Renal pelvis (tissue), 1 donor: ENCODE measurements at regions not wholly inside any gene's neighbourhood (a gene's known extent, or its start where the extent isn't known, plus 50 kb on each side); places are given as distances from the start of the nearest gene placed in this dataset.

Experiments
- DNase-seq: peaks from one replicate; pipeline ENCODE4 v3.0.0-alpha.2; 2013

DNA sequence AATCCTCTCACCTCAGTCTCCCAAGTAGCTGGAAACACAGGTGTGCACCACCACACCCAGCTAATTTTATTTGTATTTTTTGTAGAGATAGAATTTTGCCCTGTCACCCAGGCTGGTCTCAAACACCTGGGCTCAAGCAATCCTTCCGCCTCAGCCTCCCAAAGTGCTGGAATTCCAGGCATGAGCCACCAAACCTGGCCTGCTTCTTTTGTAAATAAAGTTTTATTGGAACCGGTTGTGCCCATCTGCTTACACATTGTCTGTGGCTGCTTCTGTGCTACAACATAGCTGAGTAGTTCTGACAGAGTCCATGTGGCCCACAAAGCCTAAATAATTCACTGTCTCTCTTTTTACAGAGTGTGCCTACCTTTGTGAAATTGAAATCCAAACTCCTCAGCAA is 109.7 kb upstream of the NRSN1 start:
- no peak for DNase-seq

DNA sequence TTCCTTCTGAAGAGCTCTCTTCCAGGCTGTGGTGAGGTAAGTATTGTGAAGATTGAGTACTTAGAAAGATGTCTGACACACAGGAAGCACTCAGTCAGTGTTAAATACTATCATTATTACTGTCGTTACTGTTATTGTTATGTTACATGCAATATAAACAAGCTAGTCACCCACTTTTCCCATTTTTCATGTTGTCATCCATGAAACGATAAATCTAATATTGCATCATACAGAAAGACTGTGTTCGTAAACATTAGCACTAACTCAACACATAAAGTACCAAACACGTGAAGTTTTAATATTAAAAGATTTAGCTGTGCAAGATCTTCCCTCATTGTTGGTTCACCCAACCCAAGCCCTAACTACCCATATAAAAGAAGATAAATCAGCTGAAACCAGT is 109.2 kb upstream of the NRSN1 start:
- no peak for DNase-seq

DNA sequence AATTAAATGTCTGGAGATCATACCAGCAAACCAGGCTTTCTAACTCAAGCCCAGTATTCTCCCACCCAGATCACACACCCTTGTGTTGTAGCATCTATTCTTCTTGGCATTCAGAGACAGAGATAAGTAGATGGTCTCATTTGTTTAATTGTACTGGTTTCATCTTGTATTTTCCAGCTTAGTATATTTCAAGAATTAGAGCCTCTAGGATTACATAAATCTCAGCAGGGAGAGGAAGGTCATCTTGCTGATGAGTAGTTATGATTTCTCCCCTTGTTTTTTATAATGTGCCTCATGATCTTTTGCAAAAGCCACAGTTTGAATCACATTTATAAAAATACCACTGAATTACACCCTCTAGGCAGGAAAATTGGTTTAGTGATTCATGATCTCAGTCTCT is 106.6 kb upstream of the NRSN1 start:
- no peak for DNase-seq

GRCh38 chr6:24019830-24020229 is 106.2 kb upstream of the NRSN1 start:
- no peak for DNase-seq

GRCh38 chr6:24026050-24026449 is 100.0 kb upstream of the NRSN1 start:
- DNase-seq: no peak

DNA sequence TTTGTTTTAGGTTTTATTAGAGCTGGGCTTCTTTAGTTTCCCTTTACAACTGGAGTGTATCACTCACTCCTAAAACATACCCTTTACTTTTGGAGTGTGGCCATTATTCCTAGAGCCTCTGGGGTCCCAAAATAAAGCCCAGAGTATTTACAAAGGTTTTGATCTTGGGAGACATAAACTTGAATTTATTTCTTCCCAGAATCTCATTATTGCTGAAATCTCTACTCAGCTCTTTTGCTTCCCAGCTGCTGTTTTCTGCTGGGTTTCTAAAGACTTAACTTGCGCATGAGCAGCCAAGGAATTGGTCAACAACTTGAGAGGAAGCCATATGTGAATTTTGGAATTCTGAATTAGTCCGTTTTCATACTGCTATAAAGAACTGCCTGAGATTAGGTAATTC is 94.5 kb upstream of the NRSN1 start:
- peak; percentile 26 for DNase-seq

- peak; percentile 16 for DNase-seq
Observed at GRCh38 chr6:24032896-24033688, 92.9 kb upstream of the NRSN1 start.

- DNase-seq: no peak
Observed at GRCh38 chr6:24043848-24044247, 82.2 kb upstream of the NRSN1 start.

GRCh38 chr6:24051942-24052589 is 73.9 kb upstream of the NRSN1 start:
- DNase-seq: no peak

DNA sequence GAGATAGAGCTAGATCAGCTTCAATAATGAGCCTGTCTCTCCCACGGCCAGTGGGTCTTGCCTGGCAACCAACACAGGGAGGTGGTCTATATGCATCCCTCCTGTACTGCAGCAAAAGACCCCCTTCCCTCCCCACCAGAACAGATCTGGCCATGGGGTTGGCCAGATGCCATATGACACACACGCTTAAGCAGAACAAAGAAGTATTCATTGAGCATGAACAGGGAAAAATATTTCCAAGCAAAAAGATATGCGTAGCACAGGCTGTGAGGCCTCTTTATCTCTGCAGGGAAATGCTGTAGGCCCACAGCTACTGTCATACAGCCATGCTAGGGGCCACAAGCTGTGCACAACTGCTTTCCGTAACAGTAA is 73.4 kb upstream of the NRSN1 start:
- no peak for DNase-seq

- no peak for DNase-seq
Observed at GRCh38 chr6:24053057-24053456, 73.0 kb upstream of the NRSN1 start.

- no peak for DNase-seq
Observed at GRCh38 chr6:24054388-24054787, 71.6 kb upstream of the NRSN1 start.

- DNase-seq: no peak
Observed at GRCh38 chr6:24056567-24056966, 69.4 kb upstream of the NRSN1 start.

GRCh38 chr6:24057030-24057429 is 69.0 kb upstream of the NRSN1 start:
- no peak for DNase-seq

GRCh38 chr6:24060982-24061754 is 64.8 kb upstream of the NRSN1 start:
- DNase-seq: no peak

GRCh38 chr6:24064106-24064505 is 61.9 kb upstream of the NRSN1 start:
- no peak for DNase-seq

DNA sequence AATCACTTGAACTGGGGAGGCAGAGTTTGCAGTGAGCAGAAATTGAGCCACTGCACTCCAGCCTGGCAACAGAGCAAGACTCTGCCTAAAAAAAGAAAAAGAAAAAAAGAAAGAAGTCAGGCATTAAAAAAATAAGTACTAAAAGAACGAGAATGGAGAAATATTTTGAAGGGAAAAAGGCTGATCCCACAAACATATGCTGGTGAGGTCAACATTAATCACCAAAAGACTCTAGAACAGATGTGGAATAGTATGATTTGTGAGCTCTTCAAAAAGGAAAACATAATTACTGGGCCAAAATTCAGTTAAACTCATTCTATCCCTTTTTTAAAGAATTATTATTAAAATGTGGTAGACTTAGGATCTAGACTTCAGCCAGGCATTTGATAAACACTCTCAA is 61.2 kb upstream of the NRSN1 start:
- no peak for DNase-seq

GRCh38 chr6:24069526-24069925 is 56.5 kb upstream of the NRSN1 start:
- DNase-seq: no peak

DNA sequence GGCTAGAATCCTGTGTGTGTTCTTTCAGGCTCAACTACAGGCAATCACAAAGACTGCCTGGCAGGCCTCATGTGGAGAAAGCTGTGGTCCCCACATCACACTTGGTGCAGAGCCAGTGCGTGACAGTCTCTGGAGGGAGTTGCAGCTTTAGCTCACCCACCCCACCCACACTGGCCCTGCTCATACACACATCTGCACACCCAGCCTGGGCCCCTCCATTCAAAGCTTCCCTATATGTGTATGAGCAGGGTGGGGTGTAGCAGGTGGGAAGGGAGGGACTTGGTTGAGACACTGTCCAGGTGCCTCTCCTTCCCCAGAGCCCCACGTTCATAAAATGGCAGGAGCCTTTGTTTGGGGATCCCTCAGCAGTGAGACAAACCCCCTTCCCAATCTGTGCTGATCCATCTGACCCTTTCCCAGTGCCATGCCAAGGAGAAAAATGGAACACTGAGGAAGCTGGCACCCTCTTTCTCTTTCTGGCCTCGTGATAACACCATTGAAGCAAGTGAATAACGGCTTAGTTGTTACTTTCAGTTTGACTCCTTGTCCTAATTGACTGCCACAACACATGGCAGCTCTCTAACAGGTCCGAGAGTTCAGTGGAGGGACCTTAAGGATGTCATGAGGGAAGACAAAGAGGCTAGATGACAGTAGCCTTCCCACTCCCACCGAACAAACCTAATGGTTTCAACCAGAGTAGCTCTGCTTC is 53.8 kb upstream of the NRSN1 start:
- no peak for DNase-seq

DNA sequence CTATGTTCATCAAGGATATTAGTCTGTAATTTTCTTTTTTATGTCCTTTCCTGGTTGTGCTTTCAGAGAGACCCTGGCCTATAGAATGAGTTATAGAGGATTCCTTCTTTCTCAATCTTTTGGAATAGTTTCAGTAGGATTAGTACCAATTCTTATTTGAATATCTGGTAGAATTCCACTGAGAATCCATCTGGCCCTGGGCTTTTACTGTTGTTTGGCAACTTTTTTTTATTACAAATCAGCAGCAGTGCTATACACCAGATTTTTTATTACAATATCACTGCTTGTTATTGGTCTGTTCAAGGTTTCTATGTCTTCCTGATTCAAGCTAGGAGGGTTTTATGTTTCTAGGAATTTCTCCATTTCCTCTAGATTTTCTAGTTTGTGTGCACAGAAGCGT is 50.0 kb upstream of the NRSN1 start:
- DNase-seq: no peak
